GM19395 (cell line): ENCODE measurements at regions not wholly inside any gene's neighbourhood (a gene's known extent, or its start where the extent isn't known, plus 50 kb on each side); places are given as distances from the start of the nearest gene placed in this dataset.
"Not testable (repeated sequence)": the region's sequence is repeated elsewhere in the genome, so short reads cannot be mapped to it uniquely, and the experiment has no call there.

ENCODE experiments used
- ATAC-seq: cut with Tn5 transposase; IDR thresholded peaks from one replicate; pipeline ENCODE4 v1.9.1; 2021; ENCODE audit warnings: mild to moderate bottlenecking, moderate library complexity; ENCODE audit not compliant: unreplicated experiment

GRCh38 chr2:82109418-82109817 lies 1804.9 kb upstream of the LRRTM1 start:
- no peak for ATAC-seq

- no peak for ATAC-seq
Measured at GRCh38 chr2:82098617-82099016, 1794.1 kb upstream of the LRRTM1 start.

GRCh38 chr2:82089518-82089917 lies 1785.0 kb upstream of the LRRTM1 start:
- ATAC-seq, result no peak

GRCh38 chr2:82084679-82085392 lies 1780.3 kb upstream of the LRRTM1 start:
- no peak for ATAC-seq

GRCh38 chr2:82075875-82076274 lies 1771.3 kb upstream of the LRRTM1 start:
- ATAC-seq, result no peak

GRCh38 chr2:82062463-82062862 lies 1757.9 kb upstream of the LRRTM1 start:
- no peak for ATAC-seq

- ATAC-seq, result no peak
Measured at GRCh38 chr2:82055846-82056245, 1751.3 kb upstream of the LRRTM1 start.

- no peak for ATAC-seq
Measured at GRCh38 chr2:82043867-82044266, 1739.3 kb upstream of the LRRTM1 start.

- ATAC-seq, result no peak
Measured at GRCh38 chr2:82027921-82028615, 1723.5 kb upstream of the LRRTM1 start.

GRCh38 chr2:82023710-82024109 lies 1719.2 kb upstream of the LRRTM1 start:
- ATAC-seq, result no peak

- ATAC-seq, result no peak
Measured at GRCh38 chr2:82013641-82014040, 1709.1 kb upstream of the LRRTM1 start.

- ATAC-seq, result no peak
Measured at GRCh38 chr2:82007071-82007664, 1702.6 kb upstream of the LRRTM1 start.

GRCh38 chr2:82005889-82006288 lies 1701.3 kb upstream of the LRRTM1 start:
- ATAC-seq, result not testable (repeated sequence)

- no peak for ATAC-seq
Measured at GRCh38 chr2:82001614-82002013, 1697.1 kb upstream of the LRRTM1 start.

- no peak for ATAC-seq
Measured at GRCh38 chr2:82000606-82001005, 1696.1 kb upstream of the LRRTM1 start.

- ATAC-seq, result no peak
Measured at GRCh38 chr2:81996332-81996731, 1691.8 kb upstream of the LRRTM1 start.

GRCh38 chr2:81991282-81991681 lies 1686.7 kb upstream of the LRRTM1 start:
- no peak for ATAC-seq

- no peak for ATAC-seq
Measured at GRCh38 chr2:81987370-81987769, 1682.8 kb upstream of the LRRTM1 start.

GRCh38 chr2:81984969-81985637 lies 1680.6 kb upstream of the LRRTM1 start:
- ATAC-seq, result no peak

- ATAC-seq, result no peak
Measured at GRCh38 chr2:81981585-81981984, 1677.0 kb upstream of the LRRTM1 start.

- ATAC-seq, result no peak
Measured at GRCh38 chr2:81979086-81979485, 1674.5 kb upstream of the LRRTM1 start.

- ATAC-seq, result no peak
Measured at GRCh38 chr2:81976998-81977397, 1672.4 kb upstream of the LRRTM1 start.
